Activated CD4-positive, alpha-beta memory T cell treated with anti-CD3 and anti-CD28 coated beads for 36 hours (primary cell): ENCODE measurements at regions not wholly inside any gene's neighbourhood (a gene's known extent, or its start where the extent isn't known, plus 50 kb on each side); places are given as distances from the start of the nearest gene placed in this dataset.

Experiments used
- CTCF ChIA-PET: fragments of 350-600 bp; sonication (Branson Sonifier 250); formaldehyde crosslinking; loops from one replicate; lab custom pipeline; 2021; ENCODE audit warnings: antibody characterized with exemption, inconsistent platforms; lab: Charles Lee
- POLR2A ChIA-PET: fragments of 350-600 bp; sonication (Branson Sonifier 250); formaldehyde crosslinking; loops from one replicate; lab custom pipeline; 2021; ENCODE audit warnings: antibody characterized with exemption; lab: Charles Lee
- DNase-seq: peaks from one replicate; pipeline ENCODE4 v3.0.0-alpha.2; 2020
- H3K27ac Mint-ChIP-seq: one replicate; pipeline ENCODE4 v1.8.0; 2021; ENCODE audit warnings: mixed read lengths
- H3K27me3 Mint-ChIP-seq: one replicate; pipeline ENCODE4 v1.8.0; 2021; ENCODE audit warnings: mixed read lengths
- H3K36me3 Mint-ChIP-seq: one replicate; pipeline ENCODE4 v1.8.0; 2021; ENCODE audit warnings: mixed read lengths
- H3K4me1 Mint-ChIP-seq: one replicate; pipeline ENCODE4 v1.8.0; 2021; ENCODE audit warnings: low read depth, mixed read lengths
- H3K4me3 Mint-ChIP-seq: one replicate; pipeline ENCODE4 v1.8.0; 2021; ENCODE audit warnings: mild to moderate bottlenecking, mixed read lengths
- H3K9me3 Mint-ChIP-seq: one replicate; pipeline ENCODE4 v1.8.0; 2021; ENCODE audit warnings: mixed read lengths
- intact Hi-C: fragments of 100-400 bp; cut with micrococcal nuclease; formaldehyde crosslinking; loops from one replicate; pipeline ENCODE4 v1.15.1; 2023

DNA sequence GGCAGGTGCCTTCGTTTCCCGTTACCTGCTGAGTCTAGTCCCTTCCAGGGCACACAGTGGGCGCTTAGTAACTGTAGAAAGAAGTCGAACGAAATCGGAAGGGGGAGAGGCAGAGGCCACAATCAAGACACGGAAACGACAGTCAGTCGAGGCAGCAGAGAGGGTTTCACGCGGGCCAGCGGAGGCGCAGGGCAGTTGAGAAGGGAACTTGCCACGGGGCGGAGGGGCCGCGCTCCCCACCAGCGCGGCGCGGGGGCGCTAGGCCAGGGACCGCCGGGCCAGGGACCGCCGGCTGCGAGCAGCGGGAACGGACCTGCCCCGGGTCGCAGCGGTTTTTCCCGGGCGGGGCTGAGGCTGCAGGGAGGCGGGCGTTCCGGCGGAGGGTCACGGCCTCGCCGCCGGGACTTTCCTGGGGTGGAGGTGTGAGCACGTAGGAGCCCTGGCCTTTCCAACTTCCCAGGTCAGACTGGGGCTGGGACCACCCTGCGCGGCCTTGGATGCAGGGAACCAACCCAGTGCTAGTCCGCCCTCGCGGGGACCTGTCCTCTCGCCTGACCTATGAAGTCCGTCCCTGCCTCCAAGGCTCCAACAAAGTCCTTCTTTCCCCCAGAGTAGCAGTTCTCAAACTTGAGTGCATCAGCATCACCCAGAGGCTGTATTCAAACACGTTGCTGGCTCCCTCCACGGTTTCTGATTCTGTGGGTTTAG lies 150.1 kb upstream of the FGGY start:
- POLR2A ChIA-PET: no interaction called here
- intact Hi-C loops: loop anchor here (5.0 to 10.0 kb wide), 4 partner anchors 148 to 548 kb away; partner anchors contain the start of genes FGGY and JUN
- CTCF ChIA-PET: no interaction called here
- peak; percentile 60 for DNase-seq
- Mint-ChIP-seq H3K4me3 (peak overlapping the region; percentile 83), H3K27ac (peak overlapping the region; percentile 67), H3K36me3 (no peaks in the 10 kb centered on the region), H3K4me1 (peaks cover 28% of the 10 kb centered on the region), H3K27me3 (no peaks in the 10 kb centered on the region), H3K9me3 (no peaks in the 10 kb centered on the region)

DNA sequence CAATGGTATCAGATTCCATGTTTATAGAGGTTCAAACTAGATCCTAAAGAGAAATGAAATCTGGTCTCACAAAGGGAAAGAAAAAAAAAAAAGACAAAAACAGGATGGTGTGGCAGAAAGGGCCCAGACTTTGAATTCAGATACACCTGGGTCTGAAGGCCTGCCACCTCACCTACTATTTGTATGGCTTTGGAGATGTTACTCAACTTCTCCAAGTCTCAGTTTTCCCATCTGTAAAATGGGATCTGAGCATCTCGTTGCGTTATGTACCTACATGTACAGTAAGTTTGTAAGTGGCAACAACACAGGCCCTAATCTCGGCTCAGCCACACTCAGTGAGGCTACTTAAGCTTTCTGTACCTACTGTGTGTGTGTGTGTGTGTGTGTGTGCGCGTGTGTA lies 147.5 kb upstream of the FGGY start:
- intact Hi-C loops: loop anchor here (5.0 to 10.0 kb wide), 4 partner anchors 145 to 545 kb away; partner anchors contain the start of genes FGGY and JUN
- no peak overlapping the region for H3K4me3 Mint-ChIP-seq
- no peak overlapping the region for H3K27ac Mint-ChIP-seq
- DNase-seq: no peak
- no peaks in the 10 kb centered on the region for H3K36me3 Mint-ChIP-seq
- no peaks in the 10 kb centered on the region for H3K27me3 Mint-ChIP-seq
- peaks cover 16% of the 10 kb centered on the region for H3K4me1 Mint-ChIP-seq
- H3K9me3 Mint-ChIP-seq: no peaks in the 10 kb centered on the region
- ChIA-PET POLR2A (no interaction called here), CTCF (no interaction called here)

DNA sequence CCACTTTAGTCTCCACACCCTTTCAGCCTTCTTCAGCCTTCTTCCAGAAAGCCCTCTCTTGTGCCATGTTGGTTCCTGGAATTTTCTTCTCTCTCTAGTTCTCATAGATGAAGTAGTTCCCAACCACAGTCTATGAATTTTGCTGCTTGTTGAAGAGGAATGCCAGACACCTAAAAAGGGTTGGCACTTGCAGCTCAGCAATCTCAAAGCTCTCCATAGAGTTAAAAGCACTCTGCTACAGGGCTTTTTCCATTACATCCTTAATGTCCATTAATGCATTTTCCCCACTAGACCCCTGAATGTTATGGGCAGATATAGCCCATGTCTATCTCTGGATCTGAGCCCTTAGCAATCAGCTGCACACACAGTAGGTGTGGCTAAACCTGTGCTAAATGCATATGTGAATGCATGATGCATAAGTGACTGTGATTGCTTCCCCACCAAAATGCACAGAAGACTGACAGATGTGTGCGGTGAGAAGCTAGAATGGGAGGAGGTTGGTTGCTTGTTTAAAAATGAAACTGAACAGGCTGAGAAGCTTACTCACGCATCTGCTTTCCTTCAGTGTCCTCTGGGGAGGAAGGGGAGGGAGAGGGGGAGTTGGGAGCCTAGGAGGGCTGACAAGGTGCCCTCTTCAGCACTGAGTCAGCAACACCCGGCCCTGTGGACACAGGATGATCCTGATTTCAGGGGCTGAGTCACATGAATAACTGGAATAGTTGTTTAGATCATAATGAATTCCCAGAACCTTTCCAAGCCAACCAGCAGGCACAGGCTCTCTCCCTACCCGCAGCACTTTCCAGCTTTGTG lies 146.1 kb upstream of the FGGY start:
- no peak overlapping the region for H3K27ac Mint-ChIP-seq
- H3K9me3 Mint-ChIP-seq: no peaks in the 10 kb centered on the region
- H3K36me3 Mint-ChIP-seq: no peaks in the 10 kb centered on the region
- CTCF ChIA-PET: no interaction called here
- POLR2A ChIA-PET: no interaction called here
- peaks cover 16% of the 10 kb centered on the region for H3K4me1 Mint-ChIP-seq
- H3K4me3 Mint-ChIP-seq: no peak overlapping the region
- DNase-seq: peak; percentile 37
- H3K27me3 Mint-ChIP-seq: no peaks in the 10 kb centered on the region
- intact Hi-C loops: loop anchor here (10.0 kb wide), 1 partner anchor 604 kb away; no protein-coding TSS in a partner anchor

DNA sequence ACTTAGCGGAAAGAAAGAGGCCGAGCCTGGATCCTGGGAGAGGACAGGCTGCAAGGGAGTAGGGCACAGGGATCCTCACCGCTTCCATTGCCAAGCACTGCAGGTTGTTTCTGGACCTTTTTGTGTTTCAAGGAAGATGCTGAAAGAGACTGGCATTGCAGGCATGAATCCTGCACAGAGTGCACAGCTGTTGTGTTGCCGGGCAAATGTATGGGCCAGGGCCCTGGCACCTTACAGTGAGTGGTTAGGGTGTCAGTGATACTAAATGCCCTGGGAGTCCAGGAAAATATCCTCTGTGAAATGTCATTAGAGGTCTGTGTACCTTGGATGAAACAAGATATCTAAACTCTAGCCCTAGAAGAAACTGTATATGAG lies 145.5 kb upstream of the FGGY start:
- Mint-ChIP-seq H3K4me1 (peaks cover 12% of the 10 kb centered on the region), H3K36me3 (no peaks in the 10 kb centered on the region), H3K4me3 (no peak overlapping the region), H3K27me3 (no peaks in the 10 kb centered on the region), H3K27ac (no peak overlapping the region), H3K9me3 (no peaks in the 10 kb centered on the region)
- ChIA-PET CTCF (no interaction called here), POLR2A (no interaction called here)
- no peak for DNase-seq
- intact Hi-C loops: loop anchor here (10.0 kb wide), 1 partner anchor 603 kb away; no protein-coding TSS in a partner anchor

DNA sequence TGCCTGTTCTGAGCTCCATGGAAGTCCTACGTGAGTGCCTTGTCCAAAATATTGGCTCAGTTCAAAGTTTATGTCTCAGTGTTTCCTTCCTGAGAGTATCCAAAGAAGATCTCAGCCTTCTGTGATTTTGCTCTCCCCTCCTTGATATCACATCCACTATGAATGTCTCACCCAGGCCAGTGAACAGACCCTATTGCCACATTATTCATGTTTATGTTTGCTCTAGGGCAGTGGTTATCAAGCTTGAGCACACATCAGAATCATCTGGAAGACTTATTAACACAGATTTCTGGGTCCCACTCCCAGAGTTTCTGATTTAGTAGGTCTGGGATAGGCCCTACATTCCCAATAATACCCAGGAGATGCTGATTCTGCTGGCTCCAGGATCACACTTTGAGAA lies 145.0 kb upstream of the FGGY start:
- H3K27ac Mint-ChIP-seq: no peak overlapping the region
- intact Hi-C loops: loop anchor here (10.0 kb wide), 1 partner anchor 603 kb away; no protein-coding TSS in a partner anchor
- no peaks in the 10 kb centered on the region for H3K9me3 Mint-ChIP-seq
- H3K27me3 Mint-ChIP-seq: no peaks in the 10 kb centered on the region
- CTCF ChIA-PET: interaction anchor here (1.8 kb wide), 1 partner anchor 547 kb away, joined by 6 read pairs; no protein-coding TSS in a partner anchor
- no peak for DNase-seq
- no peak overlapping the region for H3K4me3 Mint-ChIP-seq
- H3K36me3 Mint-ChIP-seq: no peaks in the 10 kb centered on the region
- POLR2A ChIA-PET: no interaction called here
- peaks cover 9% of the 10 kb centered on the region for H3K4me1 Mint-ChIP-seq

DNA sequence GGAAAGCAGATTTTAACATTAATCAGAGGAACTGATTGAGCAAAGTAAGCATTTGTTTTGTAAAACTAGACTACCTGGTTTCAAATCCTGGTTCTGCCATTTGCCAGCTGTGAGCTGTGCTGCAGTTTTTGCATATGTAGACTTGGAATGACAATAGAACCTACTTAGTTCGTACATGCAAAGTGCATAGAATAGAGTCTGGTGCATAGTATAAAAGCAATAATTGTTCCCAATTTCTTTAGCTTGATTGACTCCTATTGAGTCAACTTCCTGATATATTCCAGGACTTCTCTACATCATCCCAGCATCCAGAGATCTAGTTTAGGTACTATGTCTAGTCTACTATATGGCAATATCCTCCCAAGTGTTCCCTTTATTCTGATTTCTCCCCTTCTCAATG lies 144.4 kb upstream of the FGGY start:
- POLR2A ChIA-PET: no interaction called here
- Mint-ChIP-seq H3K27me3 (no peaks in the 10 kb centered on the region), H3K36me3 (no peaks in the 10 kb centered on the region), H3K9me3 (peaks cover 2% of the 10 kb centered on the region), H3K4me3 (no peak overlapping the region), H3K4me1 (peaks cover 5% of the 10 kb centered on the region), H3K27ac (no peak overlapping the region)
- no peak for DNase-seq
- CTCF ChIA-PET: interaction anchor here (1.8 kb wide), 1 partner anchor 546 kb away, joined by 6 read pairs; no protein-coding TSS in a partner anchor
- intact Hi-C loops: loop anchor here (10.0 kb wide), 1 partner anchor 602 kb away; no protein-coding TSS in a partner anchor

DNA sequence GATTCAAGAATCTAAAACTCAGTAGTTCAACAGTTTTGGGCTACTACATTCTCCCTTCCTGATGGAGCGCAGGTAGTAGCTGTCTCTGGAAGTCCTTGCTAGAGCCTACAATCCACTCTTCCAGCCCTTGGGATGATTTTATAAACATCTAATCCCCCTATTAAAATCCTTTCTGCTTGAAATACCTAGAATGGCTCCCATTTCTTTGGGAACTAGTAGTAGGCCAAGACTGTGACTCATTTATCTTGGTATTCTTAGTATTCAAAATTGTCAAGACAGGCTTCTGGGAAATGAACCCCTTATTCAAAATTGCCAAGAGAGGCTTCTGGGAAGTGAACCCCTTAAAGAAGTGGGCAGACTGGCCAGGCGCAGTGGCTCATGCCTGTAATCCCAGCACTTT lies 142.5 kb upstream of the FGGY start:
- Mint-ChIP-seq H3K4me1 (peaks cover 5% of the 10 kb centered on the region), H3K27me3 (no peaks in the 10 kb centered on the region), H3K9me3 (peaks cover 11% of the 10 kb centered on the region), H3K4me3 (no peak overlapping the region), H3K36me3 (peaks cover 2% of the 10 kb centered on the region), H3K27ac (no peak overlapping the region)
- intact Hi-C loops: loop anchor here (10.0 kb wide), 1 partner anchor 600 kb away; no protein-coding TSS in a partner anchor
- ChIA-PET CTCF (interaction anchor here (1.1 kb wide), 1 partner anchor 546 kb away, joined by 3 read pairs; no protein-coding TSS in a partner anchor), POLR2A (no interaction called here)
- DNase-seq: no peak

DNA sequence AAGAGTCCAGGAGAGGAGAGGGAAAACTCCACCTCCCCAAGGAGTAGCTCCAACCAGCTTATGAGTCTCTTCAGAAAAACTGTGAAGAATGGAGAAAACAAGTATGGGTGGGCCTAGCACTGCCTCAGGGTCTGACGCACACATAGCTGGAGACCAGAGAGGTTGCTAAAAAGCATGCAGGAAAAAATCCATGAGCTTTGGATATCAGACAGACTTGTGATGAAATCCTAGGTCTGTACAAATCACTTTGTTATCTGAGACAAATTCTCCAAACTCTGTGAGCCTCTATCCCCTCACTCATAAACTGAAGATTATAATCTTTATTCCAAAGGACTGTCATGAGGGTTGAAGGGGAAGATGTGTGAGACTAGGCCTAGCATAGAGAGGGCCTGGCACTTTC lies 141.5 kb upstream of the FGGY start:
- peaks cover 11% of the 10 kb centered on the region for H3K9me3 Mint-ChIP-seq
- ChIA-PET POLR2A (no interaction called here), CTCF (interaction anchor here (0.6 to 1.1 kb wide), 2 partner anchors 85 to 545 kb away, joined by 3 read pairs; no protein-coding TSS in a partner anchor)
- H3K36me3 Mint-ChIP-seq: peaks cover 2% of the 10 kb centered on the region
- no peak overlapping the region for H3K27ac Mint-ChIP-seq
- H3K27me3 Mint-ChIP-seq: no peaks in the 10 kb centered on the region
- peaks cover 5% of the 10 kb centered on the region for H3K4me1 Mint-ChIP-seq
- no peak for DNase-seq
- intact Hi-C loops: loop anchor here (10.0 kb wide), 1 partner anchor 599 kb away; no protein-coding TSS in a partner anchor
- H3K4me3 Mint-ChIP-seq: no peak overlapping the region

DNA sequence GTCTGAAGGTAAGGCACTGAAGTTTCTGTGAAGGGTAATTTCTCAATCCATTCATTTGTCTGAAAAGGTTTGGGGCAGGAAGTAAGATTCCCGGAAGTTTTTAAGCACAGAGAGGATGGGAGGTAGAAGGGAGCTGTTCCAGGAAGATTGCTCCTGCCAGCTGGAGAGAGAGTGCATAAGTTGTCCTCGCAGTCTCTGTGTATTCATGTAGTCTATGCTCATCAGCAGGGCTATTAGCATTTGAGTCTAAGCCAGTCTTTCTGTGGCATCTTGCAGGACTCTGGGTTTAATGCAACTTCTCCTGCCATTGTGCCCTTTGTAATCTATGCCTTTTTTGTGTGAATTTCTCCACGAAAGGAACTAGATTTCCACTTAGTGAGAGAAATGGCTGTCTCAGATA lies 140.8 kb upstream of the FGGY start:
- POLR2A ChIA-PET: no interaction called here
- Mint-ChIP-seq H3K27me3 (no peaks in the 10 kb centered on the region), H3K4me3 (no peak overlapping the region), H3K27ac (no peak overlapping the region), H3K36me3 (peaks cover 2% of the 10 kb centered on the region), H3K9me3 (peaks cover 11% of the 10 kb centered on the region), H3K4me1 (no peaks in the 10 kb centered on the region)
- CTCF ChIA-PET: interaction anchor here (0.6 kb wide), 1 partner anchor 86 kb away, joined by 3 read pairs; no protein-coding TSS in a partner anchor
- no peak for DNase-seq
- intact Hi-C loops: loop anchor here (10.0 kb wide), 1 partner anchor 599 kb away; no protein-coding TSS in a partner anchor

DNA sequence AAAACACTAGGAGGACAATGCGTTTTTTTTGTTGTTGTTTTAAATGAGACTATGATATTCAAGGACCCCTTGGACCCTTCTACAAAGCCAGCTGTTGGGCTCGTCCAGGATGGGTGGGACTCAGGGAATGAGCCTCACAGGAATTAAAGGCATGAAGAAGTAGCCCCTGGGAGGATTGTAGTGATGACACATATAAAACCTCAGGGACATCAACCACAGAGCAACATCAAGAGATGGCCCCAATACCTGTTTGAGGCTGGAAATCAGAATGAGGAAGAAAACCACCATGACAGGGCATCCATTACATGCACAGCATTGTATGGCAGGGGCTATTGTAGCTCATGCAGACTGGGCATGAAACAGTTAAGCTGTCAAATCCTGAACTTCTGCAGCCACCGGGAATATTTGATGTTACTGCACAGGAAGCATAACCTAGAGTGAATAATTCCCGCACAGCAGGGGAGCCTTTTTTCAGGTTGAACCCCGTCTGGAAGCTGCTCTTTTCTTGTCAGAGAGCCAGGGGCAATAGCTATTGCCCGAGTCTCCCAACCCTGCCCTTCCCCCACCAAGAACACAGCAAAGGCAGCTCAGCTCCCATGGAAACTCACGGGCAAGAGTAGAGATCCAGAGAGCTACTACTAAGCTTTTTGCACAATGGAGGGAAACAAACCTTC lies 140.2 kb upstream of the FGGY start:
- Mint-ChIP-seq H3K9me3 (peaks cover 11% of the 10 kb centered on the region), H3K4me1 (no peaks in the 10 kb centered on the region), H3K27ac (no peak overlapping the region), H3K4me3 (no peak overlapping the region), H3K36me3 (peaks cover 2% of the 10 kb centered on the region), H3K27me3 (no peaks in the 10 kb centered on the region)
- ChIA-PET CTCF (no interaction called here), POLR2A (no interaction called here)
- DNase-seq: no peak
- intact Hi-C loops: loop anchor here (10.0 kb wide), 1 partner anchor 598 kb away; no protein-coding TSS in a partner anchor

DNA sequence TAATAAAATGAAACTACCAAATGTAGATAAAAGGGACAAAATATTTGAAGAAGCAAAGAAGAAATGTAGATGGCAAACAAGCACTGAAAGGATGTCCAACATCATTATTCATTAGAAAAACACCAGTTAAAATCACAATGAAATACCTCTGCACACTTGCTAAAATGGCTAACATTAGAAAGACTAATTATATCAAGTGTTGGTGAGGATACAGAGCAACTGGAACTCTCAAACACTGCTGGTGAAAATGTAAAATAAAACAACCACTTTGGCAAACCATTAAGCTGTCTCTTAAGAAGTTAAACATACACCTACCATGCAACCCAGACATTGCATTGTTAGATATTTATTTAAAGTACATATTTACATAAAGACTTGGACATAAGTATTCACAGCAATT lies 138.6 kb upstream of the FGGY start:
- intact Hi-C loops: loop anchor here (10.0 kb wide), 1 partner anchor 596 kb away; no protein-coding TSS in a partner anchor
- ChIA-PET POLR2A (no interaction called here), CTCF (no interaction called here)
- Mint-ChIP-seq H3K36me3 (peaks cover 2% of the 10 kb centered on the region), H3K27ac (no peak overlapping the region), H3K4me3 (no peak overlapping the region), H3K4me1 (no peaks in the 10 kb centered on the region), H3K9me3 (peaks cover 11% of the 10 kb centered on the region), H3K27me3 (no peaks in the 10 kb centered on the region)
- no peak for DNase-seq
